Stimulated activated CD4-positive, alpha-beta T cell treated with anti-CD3 and anti-CD28 coated beads, Interleukin-2, amount 100 ng/mL, for 4 hours (primary cell): ENCODE measurements at regions not wholly inside any gene's neighbourhood (a gene's known extent, or its start where the extent isn't known, plus 50 kb on each side); places are given as distances from the start of the nearest gene placed in this dataset.
"Not testable (repeated sequence)": the region's sequence is repeated elsewhere in the genome, so short reads cannot be mapped to it uniquely, and the experiment has no call there.

Experiments
- DNase-seq: peaks from one replicate; pipeline ENCODE4 v3.0.0-alpha.2; 2020; ENCODE audit warnings: low read depth

- DNase-seq = no peak
These were observed 114.6 kb downstream of the VEGFA start for GRCh38 chr6:43884652-43885022.

DNA sequence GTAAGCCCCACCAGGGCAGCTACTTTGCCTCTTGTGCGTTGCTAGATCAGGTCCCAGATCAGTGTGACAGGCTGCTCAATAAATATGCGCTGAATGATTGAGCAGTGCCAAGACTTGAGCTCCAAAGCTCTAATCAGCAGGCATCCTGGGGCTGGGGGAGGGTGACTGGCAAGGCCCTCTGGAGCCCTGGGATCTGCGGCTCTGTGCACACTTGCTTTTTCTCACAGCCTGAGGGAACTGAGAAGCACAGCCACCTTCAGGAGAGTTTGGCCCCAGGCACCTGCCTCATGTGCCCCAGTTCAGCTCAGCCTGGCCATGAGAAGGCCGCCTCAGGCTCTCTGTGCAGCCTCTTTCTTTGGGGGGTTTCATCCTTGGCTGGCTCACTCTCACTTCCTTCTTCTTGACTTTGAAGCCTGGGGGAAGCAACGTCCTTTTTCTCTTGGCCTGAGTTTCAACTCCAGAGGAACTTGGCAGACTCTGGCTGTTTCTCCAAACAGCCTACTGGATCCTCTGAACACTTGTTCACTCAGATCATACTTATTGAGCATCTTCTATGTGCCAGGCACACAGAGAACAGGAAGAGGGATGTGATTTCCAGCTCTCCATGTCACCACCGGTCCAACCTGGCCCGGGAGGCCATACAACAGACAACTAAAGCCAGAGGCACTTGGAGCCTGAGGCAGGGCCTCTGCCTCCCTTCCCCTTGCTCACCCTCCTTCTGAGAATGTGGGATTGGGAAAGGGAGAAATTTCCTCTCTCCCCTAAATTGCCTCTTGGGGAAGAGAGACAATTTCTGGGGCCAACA is 114.0 kb downstream of the VEGFA start:
- DNase-seq = no peak

DNA sequence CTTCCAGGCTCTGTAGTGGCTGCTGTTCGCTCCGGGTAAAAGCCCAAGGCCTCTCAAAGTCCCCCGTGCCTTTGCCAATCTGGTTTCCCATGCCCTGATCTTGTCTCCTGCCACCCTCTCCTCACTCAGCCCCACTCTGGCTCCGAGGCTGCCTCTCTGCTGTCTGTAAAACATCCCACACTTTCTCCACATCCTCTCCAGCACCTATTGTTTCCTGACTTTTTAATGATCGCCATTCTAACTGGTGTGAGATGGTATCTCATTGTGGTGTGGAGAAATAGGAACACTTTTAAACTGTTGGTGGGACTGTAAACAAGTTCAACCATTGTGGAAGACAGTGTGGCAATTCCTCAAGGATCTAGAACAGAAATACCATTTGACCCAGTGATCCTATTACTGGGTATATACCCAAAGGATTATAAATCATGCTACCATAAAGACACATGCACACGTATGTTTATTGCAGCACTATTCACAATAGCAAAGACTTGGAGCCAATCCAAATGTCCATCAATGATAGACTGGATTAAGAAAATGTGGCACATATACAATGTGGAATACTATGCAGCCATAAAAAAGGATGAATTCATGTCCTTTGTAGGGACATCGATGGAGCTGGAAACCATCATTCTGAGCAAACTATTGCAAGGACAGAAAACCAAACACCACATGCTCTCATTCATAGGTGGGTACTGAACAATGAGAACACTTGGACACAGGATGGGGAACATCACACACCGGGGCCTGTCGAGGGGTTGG is 112.9 kb downstream of the VEGFA start:
- DNase-seq = not testable (repeated sequence)

DNA sequence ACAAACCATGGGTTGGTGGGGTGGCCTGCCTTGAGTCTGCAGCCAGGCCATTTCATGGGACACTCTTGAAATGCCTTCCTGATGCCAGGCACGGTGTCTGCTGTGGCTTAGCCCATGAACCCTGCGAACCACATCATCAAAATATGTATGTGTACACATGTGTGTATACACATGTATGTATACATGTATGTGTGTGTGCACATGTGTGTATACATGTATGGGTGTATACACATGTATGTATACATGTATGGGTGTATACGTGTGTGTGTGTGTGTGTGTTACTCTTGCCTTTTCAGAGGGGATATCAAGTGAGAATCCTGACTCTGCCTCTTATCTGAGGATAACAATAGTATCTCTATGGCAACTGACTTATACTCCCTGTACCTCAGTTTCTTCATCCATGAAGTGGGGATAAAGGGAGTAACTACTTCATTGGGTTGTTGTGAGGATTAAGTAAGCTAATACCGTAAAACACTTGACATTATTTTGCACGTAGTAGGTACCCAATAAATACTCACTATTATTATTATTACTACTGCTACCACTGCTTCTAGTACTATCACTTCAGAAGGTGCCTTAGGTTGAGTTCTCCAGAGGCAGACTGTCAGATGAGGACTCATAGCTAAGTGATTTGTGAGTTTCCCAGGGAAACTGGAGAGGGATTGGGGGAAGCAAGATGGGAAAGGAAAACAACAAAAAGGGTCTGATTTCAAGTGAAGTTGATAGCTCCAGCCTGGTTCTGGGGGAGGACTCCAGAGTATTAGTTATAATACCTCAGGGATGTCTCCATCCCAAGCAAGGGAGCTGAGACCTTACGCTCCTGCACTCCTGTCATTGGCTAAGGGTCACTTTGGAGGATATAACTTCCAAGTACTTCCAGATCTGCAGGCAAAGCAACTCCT is 110.5 kb downstream of the VEGFA start:
- DNase-seq = no peak

DNA sequence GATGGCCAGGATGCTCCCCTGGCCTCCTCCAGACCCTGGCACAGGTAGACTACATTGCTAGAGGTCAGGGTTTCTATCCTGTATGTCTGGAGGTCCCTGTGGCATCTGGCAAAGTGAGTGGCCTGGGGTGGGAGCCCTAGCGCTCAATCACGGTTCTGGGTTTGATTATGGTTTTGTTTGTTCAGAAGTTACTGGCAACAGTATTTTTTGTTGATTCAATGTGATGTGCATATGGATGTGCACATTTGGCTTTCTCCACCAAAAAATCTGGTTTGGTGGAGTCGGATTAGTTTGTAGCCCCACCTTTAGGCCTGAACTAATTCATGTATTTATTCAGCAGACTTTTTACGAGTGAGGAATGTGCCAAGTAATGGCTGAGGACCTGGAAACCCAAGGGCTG is 109.7 kb downstream of the VEGFA start:
- DNase-seq = no peak

- no peak for DNase-seq
These were observed 108.9 kb downstream of the VEGFA start for GRCh38 chr6:43878823-43879495.

DNA sequence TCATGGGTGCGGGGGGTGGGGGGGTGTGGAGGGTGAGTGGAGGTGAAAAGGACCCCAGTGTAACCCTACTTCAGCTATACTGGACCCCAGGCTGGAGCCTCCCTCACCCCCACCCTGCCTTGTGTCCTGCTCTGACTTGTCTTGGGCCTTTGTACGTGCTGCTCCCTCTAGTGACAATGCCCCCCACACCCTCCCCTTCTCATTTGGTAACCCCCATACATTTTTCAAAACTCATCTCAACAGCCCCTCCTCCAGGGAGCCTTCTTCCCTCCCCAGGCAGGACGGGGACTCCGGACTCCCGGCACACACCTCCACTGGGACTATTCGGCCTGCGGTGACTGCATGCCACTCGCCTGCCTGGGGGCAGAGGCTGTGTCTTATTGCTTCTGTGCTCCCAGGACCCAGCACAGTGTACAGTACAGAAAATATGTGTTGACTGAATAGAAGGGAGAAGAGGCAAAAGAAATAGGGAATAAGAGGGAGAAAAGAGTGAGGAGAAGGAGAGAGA is 108.2 kb downstream of the VEGFA start:
- DNase-seq = no peak

DNA sequence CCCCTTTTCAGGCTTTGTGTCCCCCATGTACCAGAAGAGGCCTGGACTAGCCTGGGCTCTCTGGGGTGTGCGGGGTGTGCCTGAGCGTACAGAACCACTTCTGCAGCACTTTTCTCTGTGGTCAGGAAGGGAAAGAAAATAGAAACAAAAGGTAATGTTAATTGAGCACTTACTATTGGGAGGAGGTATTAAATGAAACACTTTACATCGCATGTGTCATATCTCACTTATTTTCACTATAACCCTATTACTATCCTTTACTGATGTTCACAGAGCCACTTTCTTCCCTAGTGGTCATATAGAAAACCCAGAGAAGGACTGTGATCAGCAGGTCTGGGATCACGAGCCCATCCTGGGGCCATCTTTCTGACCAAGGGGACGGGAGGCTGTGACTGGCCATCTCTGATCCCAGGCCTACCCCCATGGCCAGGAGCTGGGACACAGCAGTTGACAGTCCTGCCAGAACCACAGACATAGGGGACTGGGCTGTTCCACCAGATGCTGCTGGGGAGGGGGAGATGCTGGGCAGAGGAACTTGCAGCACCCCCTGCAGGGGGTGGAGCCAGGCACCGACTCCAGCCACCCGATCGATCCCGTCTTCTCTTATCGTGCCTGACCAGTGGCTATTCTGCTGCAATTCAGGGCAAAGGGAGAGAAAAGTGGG is 107.6 kb downstream of the VEGFA start:
- no peak for DNase-seq

DNA sequence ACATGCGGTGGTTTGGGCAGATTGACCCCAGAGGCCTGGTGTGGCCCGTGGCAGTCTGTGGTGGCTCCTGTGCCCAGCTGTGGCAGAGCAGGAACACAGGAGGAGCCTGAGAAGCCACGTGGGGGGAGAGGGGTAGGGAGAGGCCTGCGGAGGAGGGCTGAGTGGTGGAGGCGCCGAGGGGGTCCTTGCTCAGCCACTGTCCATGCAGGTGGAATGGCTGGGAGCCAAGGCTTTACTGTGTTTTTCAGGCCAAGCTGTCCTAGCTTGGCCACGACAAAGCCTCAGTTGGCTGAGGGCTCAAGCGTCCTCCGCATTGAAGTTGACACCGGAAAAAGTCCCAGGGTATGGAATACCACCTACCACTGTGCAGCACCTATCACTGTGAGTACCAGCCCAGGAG is 107.0 kb downstream of the VEGFA start:
- no peak for DNase-seq

DNA sequence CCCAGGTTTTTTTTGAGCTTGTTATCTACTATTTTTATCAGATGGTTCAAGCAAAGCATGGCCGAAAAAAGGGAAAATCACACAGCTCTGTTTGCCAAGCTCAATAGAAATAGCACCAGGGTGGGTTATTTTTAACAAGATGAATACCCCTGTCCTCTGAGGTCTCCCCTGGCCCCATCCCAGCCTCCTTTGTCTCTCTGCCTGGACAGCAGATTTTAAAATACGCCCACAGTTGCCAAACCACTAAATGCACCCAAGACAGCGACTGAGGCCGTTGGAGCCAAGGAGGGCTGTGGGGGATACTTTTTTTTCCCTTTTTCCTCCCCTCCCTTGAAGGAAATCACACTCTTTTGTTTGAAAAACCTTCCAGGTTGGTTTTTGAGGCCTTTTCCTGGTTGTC is 106.6 kb downstream of the VEGFA start:
- DNase-seq = no peak

GRCh38 chr6:43875849-43876572 is 106.0 kb downstream of the VEGFA start:
- no peak for DNase-seq

GRCh38 chr6:43874814-43875590 is 105.0 kb downstream of the VEGFA start:
- no peak for DNase-seq

- no peak for DNase-seq
These were observed 104.0 kb downstream of the VEGFA start for GRCh38 chr6:43873806-43874714.

- DNase-seq = no peak
These were observed 101.9 kb downstream of the VEGFA start for GRCh38 chr6:43871933-43872332.

GRCh38 chr6:43871284-43871683 is 101.3 kb downstream of the VEGFA start:
- DNase-seq = no peak

DNA sequence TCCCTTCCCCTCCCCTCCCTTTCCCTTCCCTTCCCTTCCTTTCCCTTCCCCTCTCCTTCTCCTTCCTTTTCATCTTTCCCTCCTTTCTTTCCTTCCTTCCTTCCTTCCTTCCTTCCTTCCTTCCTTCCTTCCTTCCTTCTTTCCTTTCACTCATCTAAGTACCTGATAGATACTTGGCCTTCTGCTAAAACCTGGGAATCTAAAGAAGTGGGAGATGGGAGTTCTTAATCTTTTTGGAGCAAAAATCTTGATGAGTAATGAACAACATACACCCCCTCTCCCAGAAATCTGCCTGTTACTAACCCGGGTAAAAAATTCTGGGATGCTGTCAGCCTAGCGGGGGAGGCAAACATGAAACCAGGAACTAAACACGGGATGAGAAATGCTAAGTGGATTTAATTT is 100.7 kb downstream of the VEGFA start:
- DNase-seq = no peak

GRCh38 chr6:43869792-43870659 is 100.0 kb downstream of the VEGFA start:
- DNase-seq = no peak
